HCT116 (cell line): ENCODE measurements at regions not wholly inside any gene's neighbourhood (a gene's known extent, or its start where the extent isn't known, plus 50 kb on each side); places are given as distances from the start of the nearest gene placed in this dataset.

ENCODE experiments used
- ATAC-seq: fragments of 200-7000 bp; cut with Tn5 transposase; 2 replicates; pipeline ENCODE4 v1.9.1; 2020; ENCODE audit warnings: mild to moderate bottlenecking, moderate library complexity
- BruUV-seq: library from RNA; stranded (reverse); fragments of 400-500 nt; replicated peaks from 2 replicates; lab custom pipeline; 2021; lab: Mats Ljungman, UMichigan
- CTCF ChIA-PET: fragments of 300-600 bp; sonication (Branson Sonifier 250); formaldehyde crosslinking; loops from one replicate; lab custom pipeline; 2021; ENCODE audit warnings: antibody characterized with exemption; lab: Charles Lee
- POLR2A ChIA-PET: fragments of 300-600, 350-600 bp; sonication (Branson Sonifier 250); formaldehyde crosslinking; loops from one replicate; lab custom pipeline; 2021; ENCODE audit warnings: antibody characterized with exemption; lab: Charles Lee
- RAD21 ChIA-PET, 2 experiments: fragments of 300-600 bp; sonication (Branson Sonifier 250); formaldehyde crosslinking; loops; one replicate each; lab custom pipeline; 2023; ENCODE audit warnings: low total read pairs in 2 of 2; ENCODE audit not compliant: uncharacterized antibody in 2 of 2, unreplicated experiment in 2 of 2, low non-redundant PET in 1 of 2; lab: Charles Lee
- DNase-seq: peaks from one replicate; pipeline ENCODE4 v3.0.0-alpha.2; 2010; ENCODE audit warnings: low read depth, low spot score
- H2AFZ ChIP-seq: fragments of 200-600 bp; shearing (Covaris generic), sonication (generic); 2 replicates; pipeline ENCODE4 v1.6.1; 2017; ENCODE audit warnings: low read depth, mixed run types, mixed read lengths, antibody characterized with exemption, low read length; ENCODE audit not compliant: poor library complexity, severe bottlenecking
- H3K27ac ChIP-seq: 2 replicates; pipeline ENCODE4 v1.5.1; 2012; ENCODE audit warnings: low read depth, low read length
- H3K27me3 ChIP-seq: fragments of 200-600 bp; sonication (generic); 2 replicates; pipeline ENCODE4 v1.6.1; 2016; ENCODE audit warnings: mixed run types, low read length, mixed read lengths; ENCODE audit not compliant: insufficient read depth
- H3K36me3 ChIP-seq, 2 experiments: fragments of 200-500 bp in 1 of 2; fragments of 200-600 bp in 1 of 2; sonication (Bioruptor generic) in 1 of 2; sonication (generic) in 1 of 2; 2 replicates each; pipeline versions ENCODE4 v1.5.1 to v1.6.1; 2014 to 2016; ENCODE audit warnings: low read length in 2 of 2, inconsistent platforms in 1 of 2, mixed read lengths in 1 of 2, mixed run types in 1 of 2; ENCODE audit not compliant: insufficient read depth in 2 of 2, control insufficient read depth in 1 of 2
- H3K4me1 ChIP-seq, 2 experiments: fragments of 200-600 bp in 1 of 2; sonication (generic) in 1 of 2; 2 replicates each; pipeline versions ENCODE4 v1.5.1 to v1.6.1; 2012 to 2017; ENCODE audit warnings: low read length in 2 of 2, inconsistent platforms in 1 of 2, mild to moderate bottlenecking in 1 of 2, mixed read lengths in 1 of 2, mixed run types in 1 of 2, moderate library complexity in 1 of 2; ENCODE audit not compliant: insufficient read depth in 2 of 2, control insufficient read depth in 1 of 2
- H3K4me2 ChIP-seq: fragments of 200-600 bp; sonication (generic); 2 replicates; pipeline ENCODE4 v1.6.1; 2017; ENCODE audit warnings: mixed run types, low read length, mixed read lengths
- H3K4me3 ChIP-seq, 2 experiments: fragments of 200-600 bp in 1 of 2; sonication (generic) in 1 of 2; replicated peaks in 1 of 2; 2 replicates each; pipeline ENCODE4 v1.5.1; 2011 to 2016; ENCODE audit warnings: low read length in 2 of 2, control low read depth in 1 of 2, low read depth in 1 of 2, mild to moderate bottlenecking in 1 of 2, mixed read lengths in 1 of 2, mixed run types in 1 of 2
- H3K79me2 ChIP-seq: fragments of 200-600 bp; sonication (generic); 2 replicates; pipeline ENCODE4 v1.6.1; 2017; ENCODE audit warnings: mild to moderate bottlenecking, mixed run types, low read length, moderate library complexity, mixed read lengths; ENCODE audit not compliant: insufficient read depth
- H3K9ac ChIP-seq: fragments of 200-600 bp; sonication (generic); 2 replicates; pipeline ENCODE4 v1.6.1; 2016; ENCODE audit warnings: low read length, mixed read lengths
- H3K9me2 ChIP-seq: fragments of 200-600 bp; sonication (generic), shearing (Covaris generic); 2 replicates; pipeline ENCODE4 v1.6.1; 2017; ENCODE audit warnings: mixed run types, mild to moderate bottlenecking, moderate library complexity; ENCODE audit not compliant: insufficient read depth
- H3K9me3 ChIP-seq, 2 experiments: fragments of 200-500 bp in 1 of 2; fragments of 200-600 bp in 1 of 2; sonication (Bioruptor generic) in 1 of 2; sonication (generic) in 1 of 2; 2 replicates each; pipeline ENCODE4 v1.6.1; 2014 to 2017; ENCODE audit warnings: low read length in 2 of 2, mixed read lengths in 2 of 2, inconsistent platforms in 1 of 2, low read depth in 1 of 2, mild to moderate bottlenecking in 1 of 2, mixed run types in 1 of 2, moderate library complexity in 1 of 2; ENCODE audit not compliant: control insufficient read depth in 1 of 2, insufficient read depth in 1 of 2
- H4K20me1 ChIP-seq: fragments of 200-600 bp; sonication (generic), shearing (Covaris generic); 2 replicates; pipeline ENCODE4 v1.6.1; 2017; ENCODE audit warnings: mixed run types, mild to moderate bottlenecking, moderate library complexity; ENCODE audit not compliant: insufficient read depth
- CBX3 ChIP-seq: IDR thresholded peaks from 2 replicates; pipeline ENCODE4 v1.6.1; 2012; ENCODE audit warnings: low read depth
- EGR1 ChIP-seq: IDR thresholded peaks from 2 replicates; pipeline ENCODE4 v1.6.1; 2012; ENCODE audit warnings: low read depth
- EZH2 ChIP-seq: fragments of 200-600 bp; sonication (generic); IDR thresholded peaks from 2 replicates; pipeline ENCODE4 v1.6.1; 2017; ENCODE audit warnings: antibody characterized with exemption, mixed run types
- FOSL1 ChIP-seq: IDR thresholded peaks from 2 replicates; pipeline ENCODE4 v1.6.1; 2012; ENCODE audit warnings: low read depth
- POLR2A ChIP-seq: IDR thresholded peaks from 2 replicates; pipeline ENCODE4 v1.7.0; 2011; ENCODE audit warnings: borderline replicate concordance; ENCODE audit not compliant: insufficient read depth, insufficient read length; ENCODE audit errors: extremely low read depth
- POLR2AphosphoS5 ChIP-seq: IDR thresholded peaks from 2 replicates; pipeline ENCODE4 v1.6.1; 2011; ENCODE audit warnings: mild to moderate bottlenecking, low read depth, low read length, moderate library complexity
- RAD21 ChIP-seq: IDR thresholded peaks from 2 replicates; pipeline ENCODE4 v1.6.1; 2012; ENCODE audit warnings: low read depth, mild to moderate bottlenecking
- SP1 ChIP-seq: IDR thresholded peaks from 2 replicates; pipeline ENCODE4 v1.6.1; 2012; ENCODE audit warnings: low read depth
- TCF7L2 ChIP-seq: IDR thresholded peaks from 2 replicates; pipeline ENCODE4 v1.7.0; 2011; ENCODE audit warnings: borderline replicate concordance, inconsistent platforms; ENCODE audit not compliant: insufficient read depth, insufficient read length; ENCODE audit errors: extremely low read depth
- YY1 ChIP-seq: IDR thresholded peaks from 2 replicates; pipeline ENCODE4 v1.6.1; 2011; ENCODE audit warnings: low read length, low read depth, moderate library complexity, mild to moderate bottlenecking; ENCODE audit not compliant: insufficient replicate concordance; ENCODE audit errors: extremely low read depth
- ZFX ChIP-seq: fragments of 450-650 bp; IDR thresholded peaks from 2 replicates; pipeline ENCODE4 v1.6.1; 2017
- ZNF274 ChIP-seq: fragments of 200-500 bp; sonication (Bioruptor generic); IDR thresholded peaks from 2 replicates; pipeline ENCODE4 v1.6.1; 2014; ENCODE audit warnings: mild to moderate bottlenecking, low read depth, low read length, inconsistent platforms
- intact Hi-C: fragments of 100-400 bp; cut with micrococcal nuclease; formaldehyde crosslinking; loops from 2 replicates; pipeline ENCODE4 v1.10.0; 2022
- TF ChIP-seq, protein P1 (sequence below), 3 experiments: fragments of 200-600 bp in 1 of 3; sonication (generic) in 1 of 3; IDR thresholded peaks in 2 of 3; conservative IDR thresholded peaks in 1 of 3; 2 replicates each; pipeline ENCODE4 v1.5.1; 2012 to 2017; ENCODE audit warnings: low read depth in 2 of 3, low read length in 2 of 3, antibody characterized with exemption in 1 of 3, borderline replicate concordance in 1 of 3, control low read depth in 1 of 3, mild to moderate bottlenecking in 1 of 3, mixed read lengths in 1 of 3, mixed run types in 1 of 3, moderate library complexity in 1 of 3; ENCODE audit not compliant: insufficient read depth in 1 of 3
- TF ChIP-seq, protein P2 (sequence below): IDR thresholded peaks from 2 replicates; pipeline ENCODE4 v1.6.1; 2012

GRCh38 chr11:123304828-123305466 lies 109.9 kb upstream of the CLMP start:
- TF ChIP-seq CBX3 (no peak), EZH2 (no peak), RAD21 (no peak), POLR2A (no peak), EGR1 (no peak), TCF7L2 (no peak), FOSL1 (no peak), SP1 (no peak), POLR2AphosphoS5 (no peak), YY1 (no peak), ZNF274 (no peak)
- H3K9ac ChIP-seq = no peak overlapping the region
- no peaks in the 10 kb centered on the region for H3K36me3 ChIP-seq
- H3K27ac ChIP-seq = no peak overlapping the region
- no peaks in the 10 kb centered on the region for H3K27me3 ChIP-seq
- no peaks in the 10 kb centered on the region for H3K9me3 ChIP-seq
- H3K4me1 ChIP-seq = peaks cover 2 to 15% of the 10 kb centered on the region in 2 experiments; a peak in 2 of 4 replicates
- H3K4me2 ChIP-seq = no peak overlapping the region
- no peaks in the 10 kb centered on the region for H4K20me1 ChIP-seq
- DNase-seq = no peak
- no TSS peak for BruUV-seq
- no peak overlapping the region for H2AFZ ChIP-seq
- intact Hi-C loops = loop anchor here (5.0 to 10.0 kb wide), 2 partner anchors 102 to 270 kb away; no protein-coding TSS in a partner anchor
- RAD21 ChIA-PET = no interaction called here
- POLR2A ChIA-PET = no interaction called here
- no peak overlapping the region for H3K4me3 ChIP-seq
- CTCF ChIA-PET = no interaction called here
- no peaks in the 10 kb centered on the region for H3K9me2 ChIP-seq
- no peak for ATAC-seq
- no peaks in the 10 kb centered on the region for H3K79me2 ChIP-seq

DNA sequence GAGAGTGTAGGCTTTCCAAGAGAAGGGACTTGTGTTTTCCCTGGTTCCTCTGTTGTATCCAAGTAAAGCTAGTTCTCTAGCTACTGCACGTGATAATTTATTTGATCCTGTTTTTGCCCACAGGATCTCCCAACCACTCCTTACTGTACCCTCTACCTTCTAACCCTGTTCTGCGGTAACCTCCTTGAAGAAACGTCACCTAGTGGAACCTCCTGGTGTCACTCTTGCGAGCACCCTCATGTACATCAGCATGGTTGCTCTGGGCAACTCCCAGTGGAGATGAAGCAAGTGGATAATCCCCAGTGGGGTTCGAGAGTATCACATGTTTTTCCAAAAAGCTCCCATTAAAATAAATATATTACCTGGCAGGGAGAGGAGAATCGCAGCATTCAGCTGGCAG lies 108.9 kb upstream of the CLMP start:
- Histone ChIP-seq H3K4me2 (no peak overlapping the region), H3K27ac (no peak overlapping the region), H3K27me3 (no peaks in the 10 kb centered on the region), H2AFZ (no peak overlapping the region), H3K9ac (no peak overlapping the region), H4K20me1 (no peaks in the 10 kb centered on the region), H3K4me1 (peaks cover 2 to 15% of the 10 kb centered on the region in 2 experiments; a peak in 2 of 4 replicates), H3K36me3 (no peaks in the 10 kb centered on the region), H3K9me3 (no peaks in the 10 kb centered on the region), H3K4me3 (no peak overlapping the region), H3K9me2 (no peaks in the 10 kb centered on the region), H3K79me2 (no peaks in the 10 kb centered on the region)
- intact Hi-C loops = loop anchor here (5.0 to 10.0 kb wide), 2 partner anchors 103 to 271 kb away; no protein-coding TSS in a partner anchor
- ATAC-seq (peak; percentile 41; the same call in 1 of the 2 replicates), DNase-seq (no peak)
- TF ChIP-seq ZFX = no peak
- TF ChIP-seq, protein P1, sequence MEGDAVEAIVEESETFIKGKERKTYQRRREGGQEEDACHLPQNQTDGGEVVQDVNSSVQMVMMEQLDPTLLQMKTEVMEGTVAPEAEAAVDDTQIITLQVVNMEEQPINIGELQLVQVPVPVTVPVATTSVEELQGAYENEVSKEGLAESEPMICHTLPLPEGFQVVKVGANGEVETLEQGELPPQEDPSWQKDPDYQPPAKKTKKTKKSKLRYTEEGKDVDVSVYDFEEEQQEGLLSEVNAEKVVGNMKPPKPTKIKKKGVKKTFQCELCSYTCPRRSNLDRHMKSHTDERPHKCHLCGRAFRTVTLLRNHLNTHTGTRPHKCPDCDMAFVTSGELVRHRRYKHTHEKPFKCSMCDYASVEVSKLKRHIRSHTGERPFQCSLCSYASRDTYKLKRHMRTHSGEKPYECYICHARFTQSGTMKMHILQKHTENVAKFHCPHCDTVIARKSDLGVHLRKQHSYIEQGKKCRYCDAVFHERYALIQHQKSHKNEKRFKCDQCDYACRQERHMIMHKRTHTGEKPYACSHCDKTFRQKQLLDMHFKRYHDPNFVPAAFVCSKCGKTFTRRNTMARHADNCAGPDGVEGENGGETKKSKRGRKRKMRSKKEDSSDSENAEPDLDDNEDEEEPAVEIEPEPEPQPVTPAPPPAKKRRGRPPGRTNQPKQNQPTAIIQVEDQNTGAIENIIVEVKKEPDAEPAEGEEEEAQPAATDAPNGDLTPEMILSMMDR (IDR thresholded peaks at IDR 0.05 in 2 of 3, conservative IDR thresholded peaks at IDR 0.05 in 1 of 3; ENCODE audit: borderline replicate concordance in 1 of 3, insufficient read depth in 1 of 3, low read depth in 2 of 3, low read length in 2 of 3) = peak in 2 of 3 experiments; percentile 7 to 21; a peak in 1 of 6 replicates
- TF ChIP-seq, protein P2, sequence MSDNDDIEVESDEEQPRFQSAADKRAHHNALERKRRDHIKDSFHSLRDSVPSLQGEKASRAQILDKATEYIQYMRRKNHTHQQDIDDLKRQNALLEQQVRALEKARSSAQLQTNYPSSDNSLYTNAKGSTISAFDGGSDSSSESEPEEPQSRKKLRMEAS = no peak
- TF ChIP-seq YY1 = no peak
- POLR2A ChIA-PET = no interaction called here
- RAD21 ChIA-PET = no interaction called here
- BruUV-seq = no TSS peak
- CTCF ChIA-PET = interaction anchor here (0.7 to 1.4 kb wide), 3 partner anchors 104 to 174 kb away, joined by 3 to 4 read pairs (median 4); no protein-coding TSS in a partner anchor
